SW480 (cell line): ENCODE measurements at regions not wholly inside any gene's neighbourhood (a gene's known extent, or its start where the extent isn't known, plus 50 kb on each side); places are given as distances from the start of the nearest gene placed in this dataset.
A peak's percentile ranks its signal among the peaks of the same experiment; 100 is the strongest.
"Not testable (repeated sequence)": the region's sequence is repeated elsewhere in the genome, so short reads cannot be mapped to it uniquely, and the experiment has no call there.

Experiments used
- DNase-seq: peaks from one replicate; pipeline ENCODE4 v3.0.0-alpha.2; 2016; ENCODE audit warnings: low spot score

- no peak for DNase-seq
These were observed 101.5 kb upstream of the RAP1B start for GRCh38 chr12:68509242-68509641.

DNA sequence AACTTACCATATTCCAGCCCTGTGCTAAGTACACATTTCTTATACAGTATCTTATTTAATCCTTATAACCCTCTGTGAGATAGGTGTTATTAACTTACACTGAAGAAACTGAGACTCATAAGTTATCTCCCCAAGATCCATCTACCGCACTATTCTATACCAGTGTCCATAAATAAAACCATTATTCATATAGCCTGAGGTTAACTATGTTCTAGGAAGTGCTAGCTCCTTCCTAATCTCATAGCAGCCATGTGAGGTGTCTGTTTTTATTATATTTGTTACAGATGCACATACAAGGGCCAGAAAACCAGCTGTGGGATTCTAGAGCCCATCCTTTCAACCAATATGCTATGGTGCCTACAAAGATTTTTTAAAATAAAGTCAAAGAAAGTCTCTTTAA is 100.3 kb upstream of the RAP1B start:
- no peak for DNase-seq

DNA sequence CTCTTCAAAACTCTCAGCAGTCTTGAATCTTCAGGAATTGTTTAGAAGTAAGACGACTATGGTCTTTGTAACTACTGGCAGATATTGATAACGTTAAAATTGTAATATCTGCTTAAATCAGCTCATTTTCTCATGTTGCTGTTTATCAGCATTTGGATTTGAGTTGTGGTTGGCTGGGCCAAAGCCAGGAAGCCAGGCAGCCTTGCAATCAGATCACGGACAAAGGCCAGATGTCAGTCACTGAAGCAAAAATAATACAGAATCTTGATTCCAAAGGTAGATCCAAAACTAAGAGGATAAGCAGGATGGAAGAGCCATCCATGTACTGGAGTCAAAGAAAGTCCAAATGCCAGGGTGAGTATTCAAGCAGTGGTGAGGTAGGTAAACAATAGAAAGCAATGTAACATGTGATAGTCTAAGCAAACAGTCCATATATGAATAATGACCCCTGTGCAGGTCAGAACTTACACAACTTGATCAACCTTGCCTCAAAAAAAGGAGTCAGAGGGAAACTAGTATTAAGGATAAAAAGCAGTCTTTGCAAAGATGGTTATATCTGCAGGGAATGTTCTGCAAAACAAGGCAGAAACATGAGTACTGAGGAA is 95.8 kb upstream of the RAP1B start:
- DNase-seq, result no peak

DNA sequence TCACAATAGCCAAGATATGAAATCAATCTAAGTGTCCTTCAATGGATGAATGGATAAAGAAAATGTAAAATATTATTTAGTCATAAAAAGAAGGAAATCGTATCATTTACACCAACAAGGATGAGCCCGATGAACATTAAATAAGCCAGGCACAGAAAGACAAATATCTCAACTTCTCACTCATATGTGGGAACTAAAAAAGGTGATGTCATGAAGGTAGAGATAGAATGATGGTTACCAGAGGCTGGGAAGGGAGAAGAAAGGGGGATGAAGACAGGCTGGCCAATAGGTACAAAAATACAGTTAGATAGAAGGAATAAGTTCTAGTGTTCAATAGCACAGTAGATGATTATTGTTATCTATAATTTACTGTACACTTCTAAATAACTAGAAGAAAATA is 94.9 kb upstream of the RAP1B start:
- DNase-seq, result no peak

DNA sequence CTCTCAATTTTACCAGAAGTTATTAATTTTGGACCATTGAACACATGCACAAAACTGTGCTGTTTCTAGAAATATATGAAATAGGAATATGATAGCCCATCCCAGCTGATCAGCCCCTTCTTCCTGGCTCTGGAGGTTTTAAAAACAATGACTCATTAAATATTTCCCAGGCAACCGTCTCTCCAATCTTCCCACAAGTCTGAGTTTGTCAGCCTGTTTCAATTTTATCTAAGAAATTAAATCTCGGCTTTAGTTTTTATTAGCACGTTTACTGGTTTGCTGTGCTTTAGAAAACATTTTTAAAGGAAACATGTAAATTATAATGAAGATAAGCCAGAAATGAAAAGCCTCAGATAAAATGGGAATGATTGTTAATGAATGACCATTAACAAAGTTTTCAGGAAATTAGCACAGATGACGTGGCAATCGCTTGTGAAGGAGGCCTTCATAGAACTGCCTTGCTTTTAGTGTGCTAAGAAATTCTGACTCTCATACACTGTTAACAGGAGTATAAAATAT is 89.3 kb upstream of the RAP1B start:
- no peak for DNase-seq

- no peak for DNase-seq
These were observed 88.7 kb upstream of the RAP1B start for GRCh38 chr12:68521848-68522502.

GRCh38 chr12:68529466-68529865 is 81.2 kb upstream of the RAP1B start:
- DNase-seq, result no peak

- DNase-seq, result no peak
These were observed 80.8 kb upstream of the RAP1B start for GRCh38 chr12:68529869-68530268.

- no peak for DNase-seq
These were observed 80.4 kb upstream of the RAP1B start for GRCh38 chr12:68530299-68530698.

GRCh38 chr12:68530965-68531364 is 79.7 kb upstream of the RAP1B start:
- DNase-seq, result no peak

DNA sequence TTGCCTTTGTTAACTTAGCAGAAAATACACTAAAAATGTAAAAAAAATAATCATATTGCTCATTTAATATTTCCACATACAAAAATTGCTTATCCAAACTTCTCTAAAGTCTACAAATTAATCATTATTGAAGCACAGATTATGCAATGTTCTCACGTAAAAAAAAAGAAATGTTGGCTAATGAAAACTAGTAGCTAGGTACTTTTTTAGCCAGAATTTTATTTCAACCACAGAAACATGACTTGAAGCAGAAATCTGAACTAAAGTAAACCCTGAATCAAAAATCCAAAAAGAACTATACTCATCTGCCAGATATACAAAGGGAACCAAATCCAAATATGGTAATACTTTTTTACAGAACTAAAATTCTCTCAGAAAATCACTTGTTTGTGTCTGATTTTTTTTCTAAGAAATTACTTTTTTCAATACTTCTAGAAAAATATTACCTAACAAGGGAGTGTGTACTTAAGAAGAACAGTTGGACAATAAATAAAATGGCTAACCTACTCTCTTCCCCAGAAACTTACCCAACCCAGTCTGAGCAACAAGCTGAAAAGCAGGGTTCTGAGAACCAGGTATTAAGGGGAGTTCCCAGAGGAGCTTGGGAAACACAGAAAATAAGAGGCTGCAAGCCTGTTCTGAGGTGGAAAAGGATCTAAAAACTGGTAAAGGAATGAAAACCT is 78.4 kb upstream of the RAP1B start:
- no peak for DNase-seq

- DNase-seq, result no peak
These were observed 77.8 kb upstream of the RAP1B start for GRCh38 chr12:68532887-68533248.

- DNase-seq, result no peak
These were observed 76.6 kb upstream of the RAP1B start for GRCh38 chr12:68534108-68534507.

DNA sequence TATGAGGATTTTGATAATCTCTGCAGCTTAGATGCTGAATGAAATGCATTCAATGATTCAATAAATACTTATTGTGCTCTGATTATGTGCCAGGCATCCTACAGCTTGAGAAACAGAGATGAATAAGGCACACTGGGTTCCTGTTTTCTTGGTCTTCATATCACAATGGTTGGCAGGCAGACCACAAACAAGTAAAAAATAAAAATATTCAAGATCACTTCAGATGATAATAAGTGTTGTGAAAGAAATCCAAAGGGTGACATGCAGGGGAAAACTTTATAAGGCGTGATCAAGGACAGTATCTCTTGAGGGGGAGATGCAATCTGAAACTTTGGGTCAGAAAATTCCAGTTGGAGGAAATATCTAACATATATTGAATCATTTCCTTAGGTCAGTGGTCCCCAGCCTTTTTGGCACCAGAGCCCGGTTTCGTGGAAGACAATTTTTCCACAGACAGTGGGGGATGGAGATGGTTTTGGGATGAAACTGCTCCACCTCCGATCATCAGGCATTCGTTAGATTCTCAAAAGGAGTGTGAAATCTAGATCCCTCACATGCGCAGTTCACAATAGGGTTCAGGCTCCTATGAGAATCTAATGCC is 73.7 kb upstream of the RAP1B start:
- DNase-seq, result no peak

GRCh38 chr12:68537571-68537970 is 73.1 kb upstream of the RAP1B start:
- no peak for DNase-seq

DNA sequence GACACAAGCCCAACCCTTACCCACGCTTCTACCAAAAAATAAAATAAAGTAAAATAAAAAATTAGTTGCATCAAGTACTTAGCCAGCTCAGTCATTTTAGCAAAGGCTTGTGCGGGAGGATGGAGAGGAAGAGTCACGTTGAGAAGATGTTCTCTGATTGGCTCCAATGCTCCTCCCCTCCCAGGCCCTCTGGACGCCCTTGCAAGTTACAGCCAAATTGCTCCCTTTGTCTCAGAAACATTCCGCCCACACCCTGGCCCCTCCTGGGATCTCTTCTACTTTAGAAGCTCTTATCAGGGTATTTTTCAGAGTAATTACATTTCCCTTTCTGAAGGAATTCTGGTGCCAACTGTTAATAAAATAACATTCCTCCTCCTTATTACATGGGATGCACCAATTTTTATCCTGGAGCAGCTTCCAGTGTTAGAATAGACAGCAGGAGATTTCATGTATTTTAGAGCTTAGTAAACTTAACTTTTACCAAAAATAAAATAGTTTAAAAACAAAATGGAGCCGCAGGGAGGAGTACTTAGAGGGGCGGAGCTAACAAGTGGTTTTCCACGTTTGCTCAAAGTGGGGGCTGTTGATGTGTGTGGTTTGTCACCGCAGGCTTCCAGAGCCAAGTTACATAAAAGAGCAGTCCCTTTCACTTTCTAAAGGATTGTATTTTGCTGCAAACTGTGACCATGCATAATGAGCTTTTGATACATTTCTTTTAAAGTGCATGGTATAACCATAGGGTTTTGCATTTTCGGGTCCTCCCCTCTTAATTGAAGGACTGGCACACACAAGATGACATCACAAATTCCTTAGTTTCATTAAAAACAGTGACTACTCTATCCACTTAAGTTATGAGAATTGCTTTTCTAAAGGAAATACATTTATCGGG is 71.7 kb upstream of the RAP1B start:
- DNase-seq, result peak; percentile 53

GRCh38 chr12:68539615-68539952 is 71.1 kb upstream of the RAP1B start:
- DNase-seq, result no peak

- not testable (repeated sequence) for DNase-seq
These were observed 69.9 kb upstream of the RAP1B start for GRCh38 chr12:68540768-68541167.

GRCh38 chr12:68547318-68547717 is 63.4 kb upstream of the RAP1B start:
- not testable (repeated sequence) for DNase-seq

- not testable (repeated sequence) for DNase-seq
These were observed 58.0 kb upstream of the RAP1B start for GRCh38 chr12:68552605-68553195.

DNA sequence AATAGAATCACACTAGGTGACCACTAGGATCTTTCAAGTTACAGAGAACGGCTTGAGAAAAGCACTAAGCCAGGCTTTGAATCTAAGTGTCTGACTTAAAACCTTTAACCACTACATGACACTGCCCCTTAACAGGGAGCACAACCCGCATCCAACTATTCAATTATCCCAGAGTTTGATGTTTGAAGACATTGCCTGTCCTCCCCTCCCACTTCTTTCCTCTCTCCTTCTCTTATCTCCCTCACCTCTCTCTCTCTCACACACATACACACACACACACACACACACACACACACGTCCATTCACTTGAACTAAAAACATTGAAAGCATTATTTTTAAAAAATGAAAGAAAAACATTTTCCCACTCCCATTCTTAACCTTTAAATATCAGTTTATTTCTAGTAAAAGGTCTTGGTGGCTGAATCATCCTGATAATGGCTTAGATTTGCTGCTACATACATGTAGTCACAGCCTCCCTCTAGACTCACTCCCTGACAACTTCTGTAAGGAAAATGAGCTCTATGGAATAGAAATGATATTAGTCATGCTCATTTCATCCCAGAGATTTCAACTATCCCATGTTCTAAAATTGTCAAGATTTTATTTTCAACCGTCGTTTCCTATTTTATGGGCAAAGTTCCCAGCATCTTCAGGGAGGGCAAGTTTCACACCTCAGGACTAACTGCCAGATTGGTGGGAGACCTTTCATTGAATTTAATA is 53.5 kb upstream of the RAP1B start:
- DNase-seq, result no peak
